ENCODE measurements at regions not wholly inside any gene's neighbourhood (a gene's known extent, or its start where the extent isn't known, plus 50 kb on each side); places are given as distances from the start of the nearest gene placed in this dataset.
A peak's percentile ranks its signal among the peaks of the same experiment; 100 is the strongest.

DNA sequence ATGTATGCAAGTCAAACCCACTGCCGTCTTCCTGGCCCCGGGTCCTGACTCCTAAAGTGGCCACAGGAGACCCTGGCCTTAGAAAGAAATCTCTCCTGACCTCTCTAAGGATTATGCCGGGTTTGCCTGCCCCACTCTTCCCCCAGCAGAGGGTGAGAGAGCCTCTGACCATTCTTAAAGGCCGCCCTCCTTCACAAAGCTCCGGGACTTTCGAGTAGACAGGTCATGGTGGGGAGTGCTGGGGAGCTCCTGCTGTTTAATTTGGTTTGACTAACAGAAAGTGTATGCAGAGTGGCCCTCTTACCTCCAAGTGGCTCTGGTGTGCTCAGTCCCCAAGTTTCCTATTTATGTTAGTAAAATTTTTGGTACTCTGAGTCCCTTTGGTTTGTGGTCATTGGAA lies 111.8 kb downstream of the LRRC70 start:
- no peak overlapping the region for H3K4me2 ChIP-seq (ENCODE audit: low read length)
- H3K4me1 ChIP-seq = no peaks in the 10 kb centered on the region
- H2AFZ ChIP-seq = no peak overlapping the region
- H3K36me3 ChIP-seq (ENCODE audit: control insufficient read depth, insufficient read depth, low read length) = peaks cover 2% of the 10 kb centered on the region
- H3K9ac ChIP-seq = no peak overlapping the region
- peak overlapping the region; percentile 25 for H3K27ac ChIP-seq
- no peaks in the 10 kb centered on the region for H3K9me3 ChIP-seq (ENCODE audit: control insufficient read depth, low read length)
- H3K4me3 ChIP-seq (ENCODE audit: low read depth, low read length) = no peak overlapping the region
- no peaks in the 10 kb centered on the region for H3K79me2 ChIP-seq
- TF ChIP-seq, protein P1, sequence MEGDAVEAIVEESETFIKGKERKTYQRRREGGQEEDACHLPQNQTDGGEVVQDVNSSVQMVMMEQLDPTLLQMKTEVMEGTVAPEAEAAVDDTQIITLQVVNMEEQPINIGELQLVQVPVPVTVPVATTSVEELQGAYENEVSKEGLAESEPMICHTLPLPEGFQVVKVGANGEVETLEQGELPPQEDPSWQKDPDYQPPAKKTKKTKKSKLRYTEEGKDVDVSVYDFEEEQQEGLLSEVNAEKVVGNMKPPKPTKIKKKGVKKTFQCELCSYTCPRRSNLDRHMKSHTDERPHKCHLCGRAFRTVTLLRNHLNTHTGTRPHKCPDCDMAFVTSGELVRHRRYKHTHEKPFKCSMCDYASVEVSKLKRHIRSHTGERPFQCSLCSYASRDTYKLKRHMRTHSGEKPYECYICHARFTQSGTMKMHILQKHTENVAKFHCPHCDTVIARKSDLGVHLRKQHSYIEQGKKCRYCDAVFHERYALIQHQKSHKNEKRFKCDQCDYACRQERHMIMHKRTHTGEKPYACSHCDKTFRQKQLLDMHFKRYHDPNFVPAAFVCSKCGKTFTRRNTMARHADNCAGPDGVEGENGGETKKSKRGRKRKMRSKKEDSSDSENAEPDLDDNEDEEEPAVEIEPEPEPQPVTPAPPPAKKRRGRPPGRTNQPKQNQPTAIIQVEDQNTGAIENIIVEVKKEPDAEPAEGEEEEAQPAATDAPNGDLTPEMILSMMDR (IDR thresholded peaks at IDR 0.05) = no peak
- H3K27me3 ChIP-seq (ENCODE audit: control insufficient read depth, insufficient read depth, low read length) = no peaks in the 10 kb centered on the region

DNA sequence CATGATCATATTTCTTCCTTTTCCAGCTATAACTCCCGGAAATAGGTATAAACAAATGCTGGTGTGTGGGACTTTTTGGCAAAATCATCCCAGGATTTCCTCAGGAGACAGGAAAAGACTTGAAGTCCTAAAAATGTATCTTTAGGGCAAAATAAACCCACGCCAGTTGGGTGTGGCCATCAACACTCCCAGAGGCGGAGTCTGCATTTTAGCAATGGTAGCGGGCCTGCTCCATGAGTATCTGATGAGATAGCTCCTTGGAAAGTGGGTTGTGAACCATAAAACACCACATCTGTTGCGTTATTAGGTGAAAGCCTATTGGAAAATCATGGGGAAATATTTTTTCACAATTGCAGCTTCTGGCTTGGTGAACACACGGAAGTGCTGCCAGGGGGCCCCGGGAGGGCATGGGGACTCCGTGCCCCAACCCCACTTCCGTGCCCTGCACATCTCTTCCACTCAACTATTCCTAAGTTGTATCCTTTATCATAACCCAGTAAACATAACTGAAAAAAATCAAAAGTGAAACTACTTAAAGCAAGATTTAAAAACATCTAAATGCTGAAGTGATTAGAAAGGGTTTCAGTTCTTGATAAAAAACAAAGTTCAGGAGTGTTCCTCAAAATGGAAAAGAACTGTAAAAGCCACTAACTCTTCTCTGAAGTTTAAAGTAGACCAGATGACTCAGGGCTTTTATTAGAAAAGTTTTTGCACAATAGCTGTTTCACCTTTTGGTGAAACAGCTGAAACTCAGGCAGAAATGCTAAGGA lies 111.2 kb downstream of the LRRC70 start:
- Histone ChIP-seq H3K4me2 (ENCODE audit: low read length) (no peak overlapping the region), H3K27ac (peak overlapping the region; percentile 25), H3K4me1 (no peaks in the 10 kb centered on the region), H3K9ac (no peak overlapping the region), H2AFZ (no peak overlapping the region), H3K9me3 (ENCODE audit: control insufficient read depth, low read length) (no peaks in the 10 kb centered on the region), H3K27me3 (ENCODE audit: control insufficient read depth, insufficient read depth, low read length) (no peaks in the 10 kb centered on the region), H3K4me3 (ENCODE audit: low read depth, low read length) (no peak overlapping the region), H3K79me2 (no peaks in the 10 kb centered on the region), H3K36me3 (ENCODE audit: control insufficient read depth, insufficient read depth, low read length) (no peaks in the 10 kb centered on the region)
- TF ChIP-seq, protein P1 (IDR thresholded peaks at IDR 0.05) = no peak

DNA sequence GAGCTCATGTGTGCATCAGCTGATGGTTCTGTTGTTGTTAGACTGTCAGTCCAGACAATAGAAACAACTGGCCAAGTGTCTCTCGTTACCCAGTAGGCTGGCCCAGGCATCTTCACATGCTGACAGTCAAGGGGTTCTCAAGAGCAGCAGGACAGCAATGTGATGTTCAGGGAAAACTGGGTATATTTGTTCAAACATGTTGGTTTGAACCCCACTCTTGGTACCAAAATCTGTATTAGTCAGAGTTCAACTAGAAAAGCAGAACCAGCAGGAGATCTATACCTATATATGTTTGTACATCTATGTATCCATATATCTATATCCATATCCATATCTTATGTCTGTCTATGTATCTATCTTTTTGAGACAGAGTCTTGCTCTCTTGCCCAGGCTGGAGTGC lies 108.1 kb downstream of the LRRC70 start:
- H3K9me3 ChIP-seq (ENCODE audit: control insufficient read depth, low read length) = no peaks in the 10 kb centered on the region
- H3K4me2 ChIP-seq (ENCODE audit: low read length) = no peak overlapping the region
- no peak overlapping the region for H3K27ac ChIP-seq
- H3K36me3 ChIP-seq (ENCODE audit: control insufficient read depth, insufficient read depth, low read length) = no peaks in the 10 kb centered on the region
- no peak overlapping the region for H3K9ac ChIP-seq
- no peak overlapping the region for H2AFZ ChIP-seq
- H3K79me2 ChIP-seq = no peaks in the 10 kb centered on the region
- H3K4me1 ChIP-seq = no peaks in the 10 kb centered on the region
- no peaks in the 10 kb centered on the region for H3K27me3 ChIP-seq (ENCODE audit: control insufficient read depth, insufficient read depth, low read length)
- TF ChIP-seq, protein P1 (IDR thresholded peaks at IDR 0.05) = no peak
- H3K4me3 ChIP-seq (ENCODE audit: low read depth, low read length) = no peak overlapping the region

DNA sequence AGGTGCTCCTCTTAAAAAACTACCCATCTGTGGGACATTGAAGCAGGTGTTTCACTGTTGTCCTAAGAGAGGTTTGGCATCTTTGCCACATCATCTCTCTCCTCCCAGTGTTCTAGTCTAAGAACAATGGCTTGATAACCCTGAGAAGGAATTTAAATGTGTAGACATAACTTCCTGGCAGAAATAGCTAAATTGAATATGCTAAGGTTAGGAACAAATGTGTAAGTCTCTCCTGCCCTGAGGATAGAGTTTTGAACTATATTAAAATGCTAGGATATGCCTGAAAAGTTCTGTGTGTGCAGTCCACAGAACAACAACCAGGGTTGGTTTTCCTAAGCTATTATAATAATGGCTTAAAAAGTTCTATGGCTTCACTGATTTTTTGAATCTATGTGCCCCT lies 106.6 kb downstream of the LRRC70 start:
- no peaks in the 10 kb centered on the region for H3K27me3 ChIP-seq (ENCODE audit: control insufficient read depth, insufficient read depth, low read length)
- H3K36me3 ChIP-seq (ENCODE audit: control insufficient read depth, insufficient read depth, low read length) = no peaks in the 10 kb centered on the region
- H3K9me3 ChIP-seq (ENCODE audit: control insufficient read depth, low read length) = no peaks in the 10 kb centered on the region
- H3K79me2 ChIP-seq = no peaks in the 10 kb centered on the region
- H3K9ac ChIP-seq = no peak overlapping the region
- TF ChIP-seq, protein P1 (IDR thresholded peaks at IDR 0.05) = no peak
- H3K4me1 ChIP-seq = no peaks in the 10 kb centered on the region
- H3K4me3 ChIP-seq (ENCODE audit: low read depth, low read length) = no peak overlapping the region
- H2AFZ ChIP-seq = no peak overlapping the region
- no peak overlapping the region for H3K4me2 ChIP-seq (ENCODE audit: low read length)
- no peak overlapping the region for H3K27ac ChIP-seq

DNA sequence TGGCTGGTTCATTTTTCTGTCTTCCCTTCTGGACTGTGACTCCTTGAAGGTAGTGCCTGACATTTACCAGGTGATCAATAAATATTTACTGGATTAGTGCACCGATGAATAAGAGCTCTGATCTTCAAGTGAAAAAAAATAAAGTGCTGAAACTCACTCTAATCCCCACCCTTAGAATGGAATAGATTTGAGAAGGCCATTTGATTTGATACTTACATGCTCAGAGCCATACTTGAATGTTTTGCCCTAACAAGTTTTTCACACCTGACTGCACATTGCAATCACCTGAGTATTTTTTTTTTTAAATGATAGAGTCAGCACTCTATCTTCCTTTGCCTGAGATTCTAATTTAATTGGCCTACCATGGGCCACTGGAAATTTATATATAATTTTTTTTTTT lies 105.7 kb downstream of the LRRC70 start:
- Histone ChIP-seq H3K4me1 (no peaks in the 10 kb centered on the region), H2AFZ (no peak overlapping the region), H3K27ac (no peak overlapping the region), H3K36me3 (ENCODE audit: control insufficient read depth, insufficient read depth, low read length) (no peaks in the 10 kb centered on the region), H3K27me3 (ENCODE audit: control insufficient read depth, insufficient read depth, low read length) (no peaks in the 10 kb centered on the region), H3K4me3 (ENCODE audit: low read depth, low read length) (no peak overlapping the region), H3K9me3 (ENCODE audit: control insufficient read depth, low read length) (no peaks in the 10 kb centered on the region), H3K79me2 (no peaks in the 10 kb centered on the region), H3K9ac (no peak overlapping the region), H3K4me2 (ENCODE audit: low read length) (no peak overlapping the region)
- TF ChIP-seq, protein P1 (IDR thresholded peaks at IDR 0.05) = no peak

All from parathyroid adenoma (tissue), 2 donors.